Stimulated activated CD4-positive, alpha-beta T cell treated with anti-CD3 and anti-CD28 coated beads, TNF-alpha, amount 100 ng/mL, for 24 hours (primary cell): ENCODE measurements at regions not wholly inside any gene's neighbourhood (a gene's known extent, or its start where the extent isn't known, plus 50 kb on each side); places are given as distances from the start of the nearest gene placed in this dataset.

Experiments used
- DNase-seq, 3 experiments: peaks; one replicate each; pipeline ENCODE4 v3.0.0-alpha.2; 2020; ENCODE audit warnings: low read depth in 3 of 3

DNA sequence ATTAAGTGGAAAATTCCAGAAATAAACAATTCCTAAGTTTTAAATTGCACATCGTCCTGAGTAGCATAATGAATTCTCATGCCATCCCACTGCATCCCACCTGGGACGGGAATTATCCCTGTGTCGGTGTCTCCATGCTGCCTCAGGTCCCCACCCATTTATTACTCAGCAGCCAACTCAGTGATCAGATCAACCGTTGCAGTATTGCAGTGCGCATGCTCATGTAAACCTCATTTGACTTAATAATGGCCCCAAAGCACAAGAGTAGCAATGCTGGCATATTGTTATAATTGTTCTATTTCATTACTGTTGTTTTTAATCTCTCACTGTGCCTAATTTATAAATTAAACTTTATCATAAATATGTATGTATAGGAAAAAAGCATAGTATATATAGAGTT lies 214.4 kb downstream of the METTL4 start:
- DNase-seq: no peak

DNA sequence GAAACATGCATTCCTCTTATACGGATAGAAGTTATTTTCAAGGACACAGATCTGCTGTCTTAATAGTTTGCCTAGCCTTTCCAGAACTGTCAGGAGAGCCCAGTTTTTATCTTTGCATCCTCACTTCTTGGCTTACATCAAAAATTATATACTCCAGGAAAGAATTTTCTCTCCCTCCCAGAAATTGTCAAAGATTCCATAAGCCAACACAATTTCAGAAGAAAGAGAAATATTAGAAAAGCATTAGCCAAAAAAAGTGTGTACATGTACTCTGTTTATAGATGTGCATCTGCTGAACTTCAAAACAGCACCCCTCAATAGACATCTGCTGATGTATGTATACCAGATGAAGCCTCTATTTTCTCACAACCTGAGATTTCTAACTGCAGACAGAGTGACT lies 210.4 kb downstream of the METTL4 start:
- DNase-seq: no peak

DNA sequence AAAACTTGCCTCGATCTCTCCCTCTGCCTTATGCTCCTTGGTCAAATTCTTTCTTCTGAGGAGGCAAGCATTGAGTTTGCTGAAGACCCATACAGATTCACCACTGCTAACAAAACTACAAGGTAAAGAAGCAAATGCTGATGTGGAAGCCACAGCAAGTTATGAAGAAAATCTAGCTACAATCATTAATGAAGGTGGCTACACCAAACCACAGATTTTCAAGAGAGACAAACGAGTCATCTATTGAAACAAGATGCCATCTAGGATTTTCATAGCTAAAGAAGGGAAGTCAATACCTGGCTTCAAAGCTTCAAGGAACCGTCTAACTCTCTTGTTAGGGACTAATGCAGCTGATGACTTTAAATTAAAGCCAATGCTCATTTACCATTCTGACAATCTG lies 203.2 kb downstream of the METTL4 start:
- DNase-seq: no peak

DNA sequence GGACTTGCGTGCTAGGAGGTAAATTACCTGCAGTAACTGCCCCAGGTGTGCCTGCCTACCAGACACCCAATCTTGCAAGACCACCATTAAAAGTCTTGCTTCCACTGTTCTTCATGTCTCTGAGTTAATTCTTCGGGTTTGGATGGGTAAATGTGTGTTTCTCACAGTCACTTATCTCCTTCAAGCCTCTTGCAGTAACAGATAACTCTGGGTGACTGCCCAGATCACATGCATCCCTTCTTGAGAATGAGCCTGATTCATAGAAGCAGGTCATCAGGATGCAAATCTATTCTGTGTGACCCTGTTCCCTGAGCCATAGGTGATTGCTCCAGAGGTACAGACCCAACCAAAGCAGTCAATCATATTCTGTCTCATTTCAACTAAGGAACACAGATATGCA lies 194.6 kb downstream of the METTL4 start:
- no peak for DNase-seq

DNA sequence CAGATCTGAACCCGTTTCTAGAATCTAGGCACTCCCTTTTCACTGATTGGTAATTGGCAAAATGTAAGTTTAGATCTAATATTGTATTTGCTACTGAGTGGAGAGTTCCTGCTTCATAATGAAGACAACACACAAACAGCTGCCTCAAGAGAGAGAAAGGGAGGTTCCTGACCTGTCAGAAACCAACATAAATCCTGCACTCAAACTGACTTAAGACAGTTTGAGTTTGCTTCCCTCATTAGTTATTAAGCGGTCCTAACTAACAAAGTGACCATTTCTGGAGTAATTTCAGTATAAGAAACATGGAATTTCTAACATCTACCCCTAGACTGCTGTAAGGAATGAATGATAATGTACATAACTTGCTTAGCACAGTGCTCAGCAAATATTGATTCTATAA lies 191.2 kb downstream of the METTL4 start:
- no peak for DNase-seq

DNA sequence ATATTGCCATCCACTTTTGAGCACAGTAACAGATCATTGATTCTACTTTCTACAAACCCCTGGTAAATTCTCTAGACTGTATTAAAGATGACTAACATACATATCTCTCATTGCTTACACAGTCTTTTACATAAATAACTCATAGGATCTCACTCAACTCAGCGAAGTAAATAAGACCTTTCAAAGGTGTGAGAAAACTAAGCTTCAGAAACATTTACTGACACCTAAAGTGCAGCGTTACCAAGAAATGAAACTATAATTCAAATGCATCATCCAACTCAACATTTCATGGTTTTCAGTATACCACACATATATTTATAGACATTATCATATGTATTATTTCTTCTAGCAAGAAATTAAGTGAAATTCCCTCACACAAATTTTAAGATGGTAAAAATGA lies 189.8 kb downstream of the METTL4 start:
- no peak for DNase-seq

DNA sequence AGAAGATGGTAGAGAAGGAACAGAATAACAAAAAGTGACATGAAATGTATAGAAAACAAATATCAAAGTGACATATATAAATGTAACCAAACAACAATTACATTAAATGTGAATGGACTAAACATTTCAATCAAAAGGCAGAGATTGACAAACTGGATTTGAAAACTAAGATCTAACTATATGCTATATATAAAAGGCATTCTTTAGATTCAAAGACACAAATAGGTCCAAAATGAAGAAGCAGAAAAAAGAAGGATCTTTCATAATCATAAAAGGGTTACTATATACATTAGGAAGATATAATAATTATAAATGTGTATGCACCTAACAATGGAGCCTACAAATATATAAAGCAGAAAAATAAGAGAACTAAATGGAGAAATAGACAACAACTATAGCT lies 183.7 kb downstream of the METTL4 start:
- DNase-seq: no peak

DNA sequence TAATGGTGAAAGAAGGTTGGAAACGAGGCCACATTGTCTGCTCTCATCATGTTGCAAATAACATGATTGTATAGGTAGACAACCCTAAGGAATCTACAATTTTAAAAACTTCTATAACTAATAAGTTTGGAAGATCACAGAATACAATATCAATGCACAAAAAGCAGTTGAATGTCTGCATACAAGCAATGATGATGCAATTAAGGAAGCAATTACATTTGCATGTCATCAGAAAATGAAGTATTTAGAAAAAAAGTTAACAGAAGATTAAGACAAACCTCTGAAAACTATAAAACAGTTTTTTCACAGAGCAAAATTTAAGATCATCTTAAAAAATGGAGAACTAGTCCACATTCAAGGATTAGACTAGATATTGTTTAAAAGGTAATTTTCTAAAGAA lies 181.1 kb downstream of the METTL4 start:
- DNase-seq: no peak

DNA sequence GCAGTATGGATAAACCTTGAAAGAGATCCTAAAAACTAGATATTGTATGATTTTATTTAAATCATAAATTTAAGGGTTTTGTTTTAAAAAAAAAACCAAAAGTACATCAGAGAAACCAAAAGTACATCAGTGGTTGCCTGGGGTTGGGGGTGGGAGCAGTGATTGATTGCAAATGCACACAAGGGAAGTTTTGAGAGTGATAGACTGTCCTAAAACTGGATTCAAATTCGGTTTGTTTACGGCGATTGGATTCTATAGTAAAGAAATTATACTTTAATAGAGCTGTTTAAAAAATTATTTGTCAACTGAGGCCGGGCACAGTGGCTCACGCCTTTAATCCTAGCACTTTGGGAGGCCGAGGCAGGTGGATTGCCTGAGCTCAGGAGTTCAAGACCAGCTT lies 179.8 kb downstream of the METTL4 start:
- DNase-seq: no peak

DNA sequence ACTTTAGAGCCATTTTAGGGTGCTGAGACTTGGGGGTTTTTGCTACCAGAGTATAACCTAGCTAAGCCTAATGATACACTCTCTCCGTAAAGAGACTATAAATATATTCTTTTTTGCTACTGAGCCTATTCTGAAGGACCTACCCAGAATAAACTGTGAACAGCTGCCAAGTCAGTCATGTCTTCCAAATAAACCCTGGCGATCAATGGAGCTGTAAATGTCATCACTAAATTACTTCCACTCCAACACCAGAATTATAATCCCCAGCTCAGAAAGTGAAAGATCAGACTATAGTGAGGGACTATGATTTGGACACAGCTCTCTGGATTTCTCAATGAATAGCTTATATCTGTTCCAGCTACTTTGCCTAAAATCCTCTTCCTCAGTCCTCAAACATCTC lies 178.9 kb downstream of the METTL4 start:
- no peak for DNase-seq

DNA sequence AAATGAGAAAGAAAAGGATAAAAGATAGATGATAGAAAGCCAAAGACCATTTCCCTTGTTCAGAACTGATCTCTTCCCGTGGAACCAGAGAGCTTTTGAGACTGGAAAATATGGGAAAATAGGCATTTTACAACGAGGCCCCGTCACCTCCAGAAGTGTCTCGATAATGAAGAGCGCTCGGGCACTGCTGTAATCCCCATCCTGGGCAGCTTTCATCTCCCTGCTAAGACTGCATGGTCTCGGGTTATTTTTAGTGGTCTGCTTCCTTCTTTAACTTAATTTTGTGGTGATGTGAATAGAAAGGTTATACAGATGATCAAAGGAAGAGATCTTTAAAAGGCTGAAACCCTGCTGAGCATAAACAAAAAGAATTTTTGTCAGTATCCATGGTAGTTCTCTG lies 176.6 kb downstream of the METTL4 start:
- DNase-seq: no peak

DNA sequence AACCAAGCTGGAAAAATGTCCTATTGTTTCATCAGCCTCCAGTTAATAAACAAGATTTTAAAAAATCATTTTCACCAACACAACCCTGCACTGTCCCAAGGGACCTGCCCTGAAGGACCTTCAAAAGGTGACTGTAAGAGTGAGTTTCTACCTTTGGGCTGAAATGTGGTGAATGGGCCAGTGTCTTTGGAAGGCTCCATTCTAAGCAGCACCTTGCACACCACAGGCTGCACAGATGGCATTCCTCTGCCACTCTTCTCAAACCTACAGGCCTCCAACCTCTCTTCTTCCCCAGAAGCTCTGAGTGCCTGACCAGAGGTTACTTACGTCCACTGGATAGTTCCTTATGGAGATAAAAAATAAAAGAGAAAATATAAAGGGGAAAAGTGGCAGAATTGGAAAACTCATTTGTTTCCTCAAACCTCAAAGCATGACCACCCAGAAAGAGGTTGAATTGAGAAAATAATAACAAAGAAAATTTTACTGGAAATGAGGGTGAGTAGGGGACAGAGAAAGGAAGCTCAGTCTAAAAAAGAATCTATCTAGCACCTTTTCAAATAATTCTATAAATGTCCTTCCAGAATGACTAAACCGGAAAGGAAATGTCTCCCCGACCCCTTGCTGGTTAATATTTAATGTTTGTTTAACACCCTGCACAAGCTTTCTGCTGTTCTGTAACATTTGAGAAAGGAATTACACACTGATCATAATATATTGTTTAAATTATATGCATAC lies 175.7 kb downstream of the METTL4 start:
- no peak for DNase-seq

DNA sequence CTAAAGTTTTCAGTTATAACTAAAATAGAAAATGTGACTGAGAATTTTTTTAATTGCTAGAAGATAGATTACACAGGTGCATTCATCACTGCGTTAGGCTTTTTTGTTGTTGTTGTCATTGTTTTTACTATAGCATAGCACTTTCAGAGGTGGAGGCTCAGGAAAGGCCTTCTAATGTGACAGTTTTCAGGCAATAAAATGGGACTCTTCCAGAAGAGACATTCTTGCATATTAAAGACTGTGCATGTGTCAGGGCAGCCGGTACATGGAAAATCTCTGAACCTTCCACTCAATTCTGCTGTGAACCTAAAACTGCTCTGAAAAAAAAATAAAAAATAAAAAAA lies 175.2 kb downstream of the METTL4 start:
- no peak for DNase-seq

DNA sequence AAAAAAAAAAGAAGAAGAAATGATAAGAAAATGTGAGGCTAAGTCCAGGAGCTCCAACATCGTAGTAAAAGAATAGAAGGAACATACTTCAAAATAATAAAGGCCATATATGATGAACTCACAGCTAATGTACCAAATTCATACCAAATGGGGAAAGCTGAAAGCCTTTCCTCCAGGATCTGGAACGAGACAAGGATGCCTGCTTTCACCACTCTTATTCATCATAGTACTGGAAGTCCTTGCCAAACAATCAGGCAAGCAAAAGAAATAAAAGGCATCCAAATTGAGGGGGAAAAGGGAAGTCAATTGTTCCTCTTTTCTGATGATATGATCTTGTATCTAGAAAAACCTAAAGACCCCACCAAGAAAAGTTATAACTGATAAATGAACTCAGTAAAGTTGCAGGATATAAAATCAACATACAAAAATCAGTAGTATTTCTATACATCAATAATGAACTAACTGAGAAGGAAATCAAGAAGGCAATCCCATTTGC lies 170.6 kb downstream of the METTL4 start:
- DNase-seq: no peak

DNA sequence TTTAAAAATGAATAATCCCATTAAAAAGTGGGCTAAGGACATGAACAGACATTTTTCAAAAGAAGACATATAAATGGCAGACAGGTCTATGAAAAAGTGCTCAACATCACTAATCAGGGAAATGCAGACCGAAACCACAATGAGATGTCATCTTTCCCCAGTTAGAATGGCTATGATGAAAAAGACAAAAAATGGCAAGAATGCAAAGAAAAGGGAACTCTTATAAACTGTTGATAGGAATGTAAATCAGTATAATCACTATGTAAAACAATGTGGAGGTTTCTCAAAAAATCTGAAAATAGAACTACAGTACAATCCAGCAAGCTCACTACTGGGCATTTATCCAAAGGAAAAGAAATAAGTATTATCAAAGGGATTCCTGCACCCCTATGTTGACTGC lies 169.2 kb downstream of the METTL4 start:
- DNase-seq: no peak

DNA sequence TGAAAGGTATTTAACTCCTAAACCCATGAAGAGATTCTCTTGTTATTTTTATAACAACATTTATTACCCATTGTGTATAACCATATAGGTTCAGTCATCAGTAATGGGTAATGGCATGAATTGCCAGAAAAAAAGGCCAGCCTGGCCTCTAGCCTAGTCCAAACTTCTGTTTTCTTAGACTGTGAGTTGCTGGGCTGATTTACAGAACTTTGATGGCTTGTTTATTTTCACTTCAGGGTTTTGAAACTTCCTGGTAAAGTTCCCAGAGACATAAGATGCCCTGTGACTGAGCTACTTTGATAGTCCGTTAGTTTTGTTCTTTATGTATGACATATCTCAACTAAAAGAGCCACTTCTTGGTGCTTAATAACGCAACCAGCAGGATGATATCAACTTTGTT lies 164.8 kb downstream of the METTL4 start:
- DNase-seq: no peak

DNA sequence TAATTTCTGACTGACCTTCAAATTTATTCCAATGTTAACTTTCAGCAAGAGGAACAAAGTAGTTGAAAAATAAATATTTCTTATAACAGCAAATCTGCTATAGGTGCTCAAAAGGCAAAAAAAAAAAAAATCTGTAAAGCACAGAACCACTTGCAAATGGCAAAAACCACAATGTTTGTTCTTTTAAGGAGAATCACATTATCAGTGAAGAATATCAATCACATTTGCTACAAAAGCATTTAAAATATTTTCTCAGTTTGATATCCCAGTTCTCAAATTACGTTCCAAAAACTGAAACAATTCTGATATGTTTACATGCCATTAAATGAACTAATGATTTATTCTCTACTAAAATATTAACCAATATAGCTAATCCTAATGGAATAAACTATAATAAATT lies 163.3 kb downstream of the METTL4 start:
- no peak for DNase-seq

DNA sequence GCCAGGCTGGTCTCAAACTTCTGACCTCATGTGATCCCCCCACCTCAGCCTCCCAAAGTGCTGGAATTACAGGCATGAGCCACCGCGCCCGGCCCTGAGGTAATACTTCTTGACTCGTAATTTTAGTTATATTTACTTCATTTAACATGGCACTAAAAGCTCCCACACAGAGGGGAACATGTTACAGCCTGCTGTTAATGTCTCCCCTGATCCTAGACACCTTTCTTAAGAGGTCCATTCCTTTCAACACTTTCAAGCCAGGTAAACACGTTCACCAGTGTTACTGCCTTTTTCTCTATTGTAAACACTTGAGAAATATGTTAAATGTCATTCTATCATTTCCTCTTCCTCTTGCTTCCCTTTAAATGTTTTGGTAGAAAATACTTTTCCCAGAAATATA lies 161.4 kb downstream of the METTL4 start:
- no peak for DNase-seq

DNA sequence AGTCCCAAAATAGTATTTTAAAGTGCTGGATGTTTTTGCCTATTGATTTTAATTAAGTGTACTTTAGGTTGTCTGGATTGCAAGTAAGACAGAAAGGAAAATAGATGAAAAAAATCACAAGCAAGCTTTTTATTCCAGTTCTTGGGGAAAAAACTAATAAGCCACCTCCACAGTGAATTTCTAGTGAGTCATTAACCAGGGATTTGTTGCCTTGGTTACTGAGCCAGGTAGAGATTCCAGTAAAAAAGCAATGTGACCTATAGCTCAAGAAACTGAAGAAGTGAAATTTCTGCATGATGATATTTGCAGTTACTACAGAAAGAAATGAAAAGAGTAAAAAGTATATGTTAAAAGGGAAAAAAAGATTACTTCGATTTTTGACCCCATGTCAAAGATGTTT lies 160.6 kb downstream of the METTL4 start:
- no peak for DNase-seq

DNA sequence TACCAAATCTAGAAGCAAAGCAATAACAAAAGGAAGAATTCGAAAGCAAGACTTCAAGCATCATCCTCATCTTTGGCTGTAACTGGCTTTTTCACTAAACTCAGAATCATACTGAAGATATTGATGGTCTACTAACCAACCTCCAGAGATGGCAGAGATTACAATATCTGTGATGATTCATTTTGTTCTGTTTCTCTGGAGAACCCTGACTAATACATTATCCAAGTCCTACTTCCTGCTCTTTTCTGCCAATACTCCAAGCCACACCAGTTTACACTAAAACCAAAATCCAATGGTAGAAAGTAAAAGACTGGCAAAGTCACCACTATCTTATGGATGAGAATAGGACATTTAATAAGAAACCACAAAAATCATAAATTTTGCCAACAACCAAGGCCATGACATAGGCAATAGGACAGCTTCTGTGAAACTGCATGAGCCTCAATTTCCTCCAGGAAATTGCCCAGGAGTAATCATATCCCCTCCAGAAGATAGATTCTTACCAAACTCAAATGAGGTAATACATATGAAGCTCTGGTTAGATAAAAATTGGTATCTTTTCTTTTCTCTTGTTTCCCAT lies 159.8 kb downstream of the METTL4 start:
- no peak for DNase-seq

DNA sequence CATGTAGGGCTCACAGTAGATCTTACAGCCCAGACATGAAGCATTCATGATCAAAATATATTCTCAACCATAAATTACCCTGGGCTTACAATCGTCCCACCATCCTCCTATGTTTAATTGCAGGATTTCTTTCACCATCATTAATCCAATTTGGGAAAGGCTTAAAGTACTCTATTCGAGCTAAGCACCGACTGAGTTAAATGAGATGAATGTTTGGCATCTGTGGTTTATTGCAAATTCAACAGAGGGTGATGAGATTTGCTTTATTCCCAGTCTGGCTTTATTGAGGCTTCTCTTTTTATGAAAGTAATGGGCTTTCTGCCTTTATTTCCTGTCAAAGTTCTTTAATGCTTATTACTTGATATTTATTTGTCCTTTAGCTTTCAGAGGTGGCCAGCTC lies 159.0 kb downstream of the METTL4 start:
- no peak for DNase-seq

DNA sequence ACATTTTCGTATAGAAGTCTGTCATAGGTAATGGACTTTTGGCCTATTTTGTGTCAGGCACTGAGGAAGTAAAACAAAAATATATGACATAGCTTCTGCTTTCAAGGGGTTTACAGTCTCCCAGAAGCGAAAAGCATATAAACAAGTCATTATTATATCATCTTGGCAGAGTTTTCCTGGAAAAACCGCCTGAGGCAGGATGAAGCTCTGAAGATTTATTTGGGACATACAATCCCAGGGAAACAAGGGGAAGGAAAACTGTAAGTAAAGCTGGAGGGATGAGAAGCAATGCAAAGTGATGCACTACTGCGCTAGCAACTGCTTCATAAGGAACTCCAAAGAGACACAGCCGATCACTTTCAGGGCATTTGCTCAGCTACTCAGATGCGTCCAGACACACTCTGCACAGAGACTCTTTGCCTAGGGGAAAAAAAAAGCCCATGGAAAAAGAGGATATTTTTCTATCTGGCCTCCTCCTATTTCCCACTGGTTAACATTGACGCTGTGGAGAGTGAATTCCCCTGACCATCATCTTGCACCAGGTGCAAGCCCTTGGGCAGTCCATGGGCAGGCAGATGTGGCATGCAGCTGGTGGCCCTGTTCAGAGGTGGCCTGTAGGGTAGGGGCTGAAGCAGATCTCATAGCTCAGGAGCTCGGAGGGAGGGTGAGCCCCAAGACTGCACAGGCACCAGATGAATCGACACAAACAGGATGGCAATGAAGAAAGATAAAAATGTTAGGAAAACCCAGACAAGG lies 158.1 kb downstream of the METTL4 start:
- DNase-seq: no peak

DNA sequence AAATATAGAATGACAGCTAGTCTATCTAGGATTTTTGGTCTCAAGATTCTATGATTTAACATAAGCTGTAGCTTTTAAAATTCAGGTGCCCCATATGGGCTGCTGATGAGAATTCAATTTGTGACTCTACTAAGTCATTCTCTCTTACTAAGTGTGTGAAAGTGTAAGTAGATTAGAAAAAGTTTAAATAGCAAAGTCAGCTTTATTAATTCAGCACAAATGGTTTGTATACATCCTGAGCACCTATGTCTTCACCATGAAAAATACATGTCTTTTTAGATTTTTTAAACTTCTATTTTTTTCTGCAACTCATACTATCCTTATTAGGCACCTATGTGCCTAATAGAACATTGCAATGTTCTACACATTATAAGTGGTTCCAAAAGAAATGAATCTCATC lies 157.1 kb downstream of the METTL4 start:
- no peak for DNase-seq
